PFSK-1 (cell line): ENCODE measurements at regions not wholly inside any gene's neighbourhood (a gene's known extent, or its start where the extent isn't known, plus 50 kb on each side); places are given as distances from the start of the nearest gene placed in this dataset.

Experiments used
- POLR2AphosphoS5 ChIP-seq: IDR thresholded peaks from 2 replicates; pipeline ENCODE4 v1.6.1; 2012; ENCODE audit warnings: low read depth, mild to moderate bottlenecking, control low read depth, low read length, moderate library complexity
- TAF1 ChIP-seq: IDR thresholded peaks from 2 replicates; pipeline ENCODE4 v1.6.1; 2012; ENCODE audit warnings: low read length, control low read depth, borderline replicate concordance; ENCODE audit not compliant: insufficient read depth

- no peak for TF ChIP-seq POLR2AphosphoS5
- no peak for TF ChIP-seq TAF1
These were observed 456.5 kb upstream of the NDST3 start for GRCh38 chr4:117577686-117578311.
